Neural progenitor cell (in vitro differentiated cells): ENCODE measurements at regions not wholly inside any gene's neighbourhood (a gene's known extent, or its start where the extent isn't known, plus 50 kb on each side); places are given as distances from the start of the nearest gene placed in this dataset.

ENCODE experiments used
- CTCF ChIP-seq: fragments of 200-600 bp; sonication (generic); IDR thresholded peaks from 2 replicates; pipeline ENCODE4 v1.5.1; 2017; ENCODE audit warnings: antibody characterized with exemption, mild to moderate bottlenecking
- EZH2 ChIP-seq: fragments of 200-600 bp; sonication (generic); IDR thresholded peaks from 2 replicates; pipeline ENCODE4 v1.6.1; 2017; ENCODE audit warnings: antibody characterized with exemption, mild to moderate bottlenecking, moderate library complexity

GRCh38 chr10:111852801-111853200 lies 330.8 kb downstream of the GPAM start:
- TF ChIP-seq CTCF (no peak), EZH2 (no peak)
